ENCODE measurements at regions not wholly inside any gene's neighbourhood (a gene's known extent, or its start where the extent isn't known, plus 50 kb on each side); places are given as distances from the start of the nearest gene placed in this dataset.

GRCh38 chr12:28961948-28962384, 187.1 kb upstream of the FAR2 start:
- TF ChIP-seq POLR2A (IDR thresholded peaks at IDR 0.05; ENCODE audit: low read depth, low read length) (no peak), TAF1 (IDR thresholded peaks at IDR 0.05; ENCODE audit: borderline replicate concordance, low read depth, low read length) (no peak)
